GM12878 (cell line): ENCODE measurements at regions not wholly inside any gene's neighbourhood (a gene's known extent, or its start where the extent isn't known, plus 50 kb on each side); places are given as distances from the start of the nearest gene placed in this dataset.

ENCODE experiments used
- CHD2 ChIP-seq: IDR thresholded peaks from 2 replicates; pipeline ENCODE4 v1.6.1; 2011; ENCODE audit warnings: low read depth, low read length, improper control_type of control experiment, borderline replicate concordance
- DPF2 ChIP-seq: fragments of 450-650 bp; IDR thresholded peaks from 2 replicates; pipeline ENCODE4 v1.6.1; 2017; ENCODE audit warnings: mild to moderate bottlenecking
- EGR1 ChIP-seq, 2 experiments: IDR thresholded peaks; 1 replicate in 1 of 2; 2 replicates in 1 of 2; pipeline ENCODE4 v1.6.1; 2011 to 2012; ENCODE audit warnings: low read depth in 2 of 2, low read length in 2 of 2, borderline replicate concordance in 1 of 2, mild to moderate bottlenecking in 1 of 2, moderate library complexity in 1 of 2
- IKZF2 ChIP-seq, 2 experiments: fragments of 450-650 bp; IDR thresholded peaks; 2 replicates each; pipeline ENCODE4 v1.6.1; 2017; ENCODE audit warnings: mild to moderate bottlenecking in 2 of 2, moderate library complexity in 2 of 2
- IRF5 ChIP-seq: fragments of 450-650 bp; IDR thresholded peaks from 2 replicates; pipeline ENCODE4 v1.6.1; 2017; ENCODE audit warnings: borderline replicate concordance
- NBN ChIP-seq: fragments of 450-650 bp; IDR thresholded peaks from 2 replicates; pipeline ENCODE4 v1.6.1; 2016
- NFXL1 ChIP-seq: fragments of 450-650 bp; IDR thresholded peaks from 2 replicates; pipeline ENCODE4 v1.6.1; 2017; ENCODE audit warnings: antibody characterized with exemption, mild to moderate bottlenecking, borderline replicate concordance
- NR2F1 ChIP-seq: fragments of 450-650 bp; conservative IDR thresholded peaks from 2 replicates; pipeline ENCODE4 v1.6.1; 2017; ENCODE audit warnings: mild to moderate bottlenecking
- PBX3 ChIP-seq: IDR thresholded peaks from 2 replicates; pipeline ENCODE4 v1.6.1; 2011; ENCODE audit warnings: mild to moderate bottlenecking, low read depth, low read length, moderate library complexity; ENCODE audit not compliant: insufficient replicate concordance
- PML ChIP-seq: IDR thresholded peaks from 2 replicates; pipeline ENCODE4 v1.6.1; 2012; ENCODE audit warnings: low read length, inconsistent platforms
- POLR2AphosphoS2 ChIP-seq: IDR thresholded peaks from 2 replicates; pipeline ENCODE4 v1.6.1; 2011; ENCODE audit warnings: low read depth, mild to moderate bottlenecking, low read length, improper control_type of control experiment, moderate library complexity
- REST ChIP-seq: IDR thresholded peaks from 2 replicates; pipeline ENCODE4 v1.6.1; 2012; ENCODE audit warnings: mild to moderate bottlenecking, low read depth, low read length
- SMAD1 ChIP-seq: fragments of 450-650 bp; IDR thresholded peaks from 2 replicates; pipeline ENCODE4 v1.6.1; 2018; ENCODE audit warnings: mild to moderate bottlenecking, low read depth; ENCODE audit not compliant: partially characterized antibody
- SREBF2 ChIP-seq: IDR thresholded peaks from 2 replicates; pipeline ENCODE4 v1.6.1; 2012; ENCODE audit warnings: mild to moderate bottlenecking, low read length
- SUPT20H ChIP-seq: IDR thresholded peaks from 2 replicates; pipeline ENCODE4 v1.6.1; 2011; ENCODE audit warnings: low read depth, mild to moderate bottlenecking, low read length, moderate library complexity, borderline replicate concordance; ENCODE audit not compliant: control insufficient read depth
- ZNF622 ChIP-seq: fragments of 450-650 bp; IDR thresholded peaks from 2 replicates; pipeline ENCODE4 v1.6.1; 2017; ENCODE audit warnings: mild to moderate bottlenecking, inconsistent platforms
- TF ChIP-seq, protein P1 (sequence below): fragments of 450-650 bp; IDR thresholded peaks from 2 replicates; pipeline ENCODE4 v1.6.1; 2014; ENCODE audit warnings: mild to moderate bottlenecking
- TF ChIP-seq, protein P2 (sequence below): fragments of 450-650 bp; IDR thresholded peaks from 2 replicates; pipeline ENCODE4 v1.6.1; 2016; ENCODE audit warnings: mild to moderate bottlenecking, moderate library complexity, borderline replicate concordance

GRCh38 chr15:39453620-39454019 lies 127.3 kb upstream of the THBS1 start (continued):
- TF ChIP-seq REST (no peak), IKZF2 (IDR thresholded peaks at IDR 0.05) (peak; percentile 10 to 38; a peak in 1 of 4 replicates), SMAD1 (no peak), IRF5 (no peak), ZNF622 (no peak), PML (no peak), NBN (no peak), SREBF2 (no peak), EGR1 (IDR thresholded peaks at IDR 0.05; ENCODE audit: borderline replicate concordance in 1 of 2, low read depth in 2 of 2, low read length in 2 of 2) (no peak), NR2F1 (no peak), CHD2 (no peak), PBX3 (no peak), NFXL1 (no peak), POLR2AphosphoS2 (no peak), DPF2 (peak; percentile 41; the same call in 1 of the 2 replicates), SUPT20H (no peak)
- TF ChIP-seq, protein P1, sequence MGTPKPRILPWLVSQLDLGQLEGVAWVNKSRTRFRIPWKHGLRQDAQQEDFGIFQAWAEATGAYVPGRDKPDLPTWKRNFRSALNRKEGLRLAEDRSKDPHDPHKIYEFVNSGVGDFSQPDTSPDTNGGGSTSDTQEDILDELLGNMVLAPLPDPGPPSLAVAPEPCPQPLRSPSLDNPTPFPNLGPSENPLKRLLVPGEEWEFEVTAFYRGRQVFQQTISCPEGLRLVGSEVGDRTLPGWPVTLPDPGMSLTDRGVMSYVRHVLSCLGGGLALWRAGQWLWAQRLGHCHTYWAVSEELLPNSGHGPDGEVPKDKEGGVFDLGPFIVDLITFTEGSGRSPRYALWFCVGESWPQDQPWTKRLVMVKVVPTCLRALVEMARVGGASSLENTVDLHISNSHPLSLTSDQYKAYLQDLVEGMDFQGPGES, result no peak
- TF ChIP-seq, protein P2, sequence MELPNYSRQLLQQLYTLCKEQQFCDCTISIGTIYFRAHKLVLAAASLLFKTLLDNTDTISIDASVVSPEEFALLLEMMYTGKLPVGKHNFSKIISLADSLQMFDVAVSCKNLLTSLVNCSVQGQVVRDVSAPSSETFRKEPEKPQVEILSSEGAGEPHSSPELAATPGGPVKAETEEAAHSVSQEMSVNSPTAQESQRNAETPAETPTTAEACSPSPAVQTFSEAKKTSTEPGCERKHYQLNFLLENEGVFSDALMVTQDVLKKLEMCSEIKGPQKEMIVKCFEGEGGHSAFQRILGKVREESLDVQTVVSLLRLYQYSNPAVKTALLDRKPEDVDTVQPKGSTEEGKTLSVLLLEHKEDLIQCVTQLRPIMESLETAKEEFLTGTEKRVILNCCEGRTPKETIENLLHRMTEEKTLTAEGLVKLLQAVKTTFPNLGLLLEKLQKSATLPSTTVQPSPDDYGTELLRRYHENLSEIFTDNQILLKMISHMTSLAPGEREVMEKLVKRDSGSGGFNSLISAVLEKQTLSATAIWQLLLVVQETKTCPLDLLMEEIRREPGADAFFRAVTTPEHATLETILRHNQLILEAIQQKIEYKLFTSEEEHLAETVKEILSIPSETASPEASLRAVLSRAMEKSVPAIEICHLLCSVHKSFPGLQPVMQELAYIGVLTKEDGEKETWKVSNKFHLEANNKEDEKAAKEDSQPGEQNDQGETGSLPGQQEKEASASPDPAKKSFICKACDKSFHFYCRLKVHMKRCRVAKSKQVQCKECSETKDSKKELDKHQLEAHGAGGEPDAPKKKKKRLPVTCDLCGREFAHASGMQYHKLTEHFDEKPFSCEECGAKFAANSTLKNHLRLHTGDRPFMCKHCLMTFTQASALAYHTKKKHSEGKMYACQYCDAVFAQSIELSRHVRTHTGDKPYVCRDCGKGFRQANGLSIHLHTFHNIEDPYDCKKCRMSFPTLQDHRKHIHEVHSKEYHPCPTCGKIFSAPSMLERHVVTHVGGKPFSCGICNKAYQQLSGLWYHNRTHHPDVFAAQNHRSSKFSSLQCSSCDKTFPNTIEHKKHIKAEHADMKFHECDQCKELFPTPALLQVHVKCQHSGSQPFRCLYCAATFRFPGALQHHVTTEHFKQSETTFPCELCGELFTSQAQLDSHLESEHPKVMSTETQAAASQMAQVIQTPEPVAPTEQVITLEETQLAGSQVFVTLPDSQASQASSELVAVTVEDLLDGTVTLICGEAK, result no peak
